Small intestine (tissue), 7 donors: ENCODE measurements at regions not wholly inside any gene's neighbourhood (a gene's known extent, or its start where the extent isn't known, plus 50 kb on each side); places are given as distances from the start of the nearest gene placed in this dataset.

Source experiments
- DNase-seq, 2 donors: peaks; one replicate each; pipeline versions ENCODE4 v3.0.0 to v3.0.0-alpha.2; 2013
- FAIRE-seq: peaks from 2 replicates; lab custom pipeline; 2012; peaks lifted over from hg19 to GRCh38; lab: Jason Lieb, UNC
- H3K27ac ChIP-seq, 3 donors: one replicate each; pipeline ENCODE4 v1.5.1; 2013; ENCODE audit warnings: low read length in 2 of 3, mild to moderate bottlenecking in 2 of 3, control low read depth in 1 of 3, inconsistent platforms in 1 of 3, low read depth in 1 of 3, moderate library complexity in 1 of 3
- H3K27me3 ChIP-seq, 3 donors: one replicate each; pipeline ENCODE4 v1.6.1; 2013; ENCODE audit warnings: low read length in 3 of 3, inconsistent platforms in 1 of 3; ENCODE audit not compliant: control insufficient read depth in 3 of 3, insufficient read depth in 3 of 3
- H3K36me3 ChIP-seq, 3 donors: one replicate each; pipeline ENCODE4 v1.6.1; 2013; ENCODE audit warnings: low read length in 3 of 3, inconsistent platforms in 1 of 3, low read depth in 1 of 3, mild to moderate bottlenecking in 1 of 3, moderate library complexity in 1 of 3; ENCODE audit not compliant: control insufficient read depth in 3 of 3, insufficient read depth in 2 of 3
- H3K4me1 ChIP-seq, 3 donors: one replicate each; pipeline ENCODE4 v1.6.1; 2013; ENCODE audit warnings: low read length in 2 of 3, inconsistent platforms in 1 of 3, low read depth in 1 of 3, mild to moderate bottlenecking in 1 of 3, moderate library complexity in 1 of 3; ENCODE audit not compliant: control insufficient read depth in 3 of 3, insufficient read depth in 2 of 3
- H3K4me3 ChIP-seq, 3 donors: one replicate each; pipeline ENCODE4 v1.5.1; 2013; ENCODE audit warnings: low read length in 3 of 3, control low read depth in 1 of 3, inconsistent platforms in 1 of 3, low read depth in 1 of 3, mild to moderate bottlenecking in 1 of 3, moderate library complexity in 1 of 3
- H3K9me3 ChIP-seq, 2 donors: one replicate each; pipeline ENCODE4 v1.6.1; 2013; ENCODE audit warnings: low read depth in 1 of 2, low read length in 1 of 2; ENCODE audit not compliant: control insufficient read depth in 2 of 2, insufficient read depth in 1 of 2
- WGBS, 3 donors: extraction: QIAGEN DNeasy Blood & Tissue Kit; methylation state at CpG; one replicate each; pipeline ENCODE4 v1.1.7; 2013; 5-methylcytosine and 5-hydroxymethylcytosine counted together
- donor health status: healthy with polysubstance abuse.
- donor health status: control.
- donor health status: control.
- donor health status: Bipolar disorder and iron deficiency.
- donor health status: healthy.

GRCh38 chr6:153941768-153942167 lies 97.3 kb upstream of the OPRM1 start:
- FAIRE-seq (no peak), DNase-seq (peak; percentile 71 to 85)
- WGBS, 3 donors, result 6 to 51% (median 21%) methylated on average over 2 of the region's 2 CpGs
- no peak overlapping the region for H3K4me3 ChIP-seq
- H3K36me3 ChIP-seq, result no peaks in the 10 kb centered on the region
- no peak overlapping the region for H3K27ac ChIP-seq
- peaks cover 0 to 18% (median 0%) of the 10 kb centered on the region in 3 donors for H3K4me1 ChIP-seq
- H3K27me3 ChIP-seq, result no peaks in the 10 kb centered on the region
- no peaks in the 10 kb centered on the region for H3K9me3 ChIP-seq

- H3K9me3 ChIP-seq, result no peaks in the 10 kb centered on the region
- FAIRE-seq, result no peak
- WGBS, 3 donors, result 73 to 76% (median 75%) methylated on average over 10 of the region's 10 CpGs
Observed at GRCh38 chr6:153938876-153939275, 100.2 kb upstream of the OPRM1 start.

GRCh38 chr6:153931431-153931830 lies 107.6 kb upstream of the OPRM1 start:
- Histone ChIP-seq H3K27ac (no peak overlapping the region), H3K9me3 (no peaks in the 10 kb centered on the region), H3K4me3 (no peak overlapping the region), H3K36me3 (no peaks in the 10 kb centered on the region), H3K27me3 (no peaks in the 10 kb centered on the region), H3K4me1 (no peaks in the 10 kb centered on the region)
- FAIRE-seq, result no peak
- peak in 1 of 2 donors; percentile 2 for DNase-seq
- WGBS, 3 donors, result 66 to 81% (median 72%) methylated on average over 3 of the region's 3 CpGs

More at GRCh38 chr6:153938876-153939275, 100.2 kb upstream of the OPRM1 start:
- no peaks in the 10 kb centered on the region for H3K36me3 ChIP-seq
- H3K4me3 ChIP-seq, result no peak overlapping the region
- no peak for DNase-seq
- no peaks in the 10 kb centered on the region for H3K27me3 ChIP-seq
- no peak overlapping the region for H3K27ac ChIP-seq
- peaks cover 0 to 11% (median 0%) of the 10 kb centered on the region in 3 donors for H3K4me1 ChIP-seq

GRCh38 chr6:153927867-153928266 lies 111.2 kb upstream of the OPRM1 start:
- no peak for DNase-seq
- no peaks in the 10 kb centered on the region for H3K4me1 ChIP-seq
- FAIRE-seq, result no peak
- no peaks in the 10 kb centered on the region for H3K36me3 ChIP-seq
- no peaks in the 10 kb centered on the region for H3K27me3 ChIP-seq
- no peak overlapping the region for H3K27ac ChIP-seq
- no peaks in the 10 kb centered on the region for H3K9me3 ChIP-seq
- 90 to 96% (median 92%) methylated on average over 1 of the region's 1 CpG for WGBS, 3 donors
- H3K4me3 ChIP-seq, result no peak overlapping the region

- peak in 1 of 2 donors; percentile 1 for DNase-seq
- Histone ChIP-seq H3K4me1 (no peaks in the 10 kb centered on the region), H3K36me3 (no peaks in the 10 kb centered on the region), H3K27ac (no peak overlapping the region), H3K9me3 (peaks cover 0 to 6% of the 10 kb centered on the region in 2 donors), H3K27me3 (no peaks in the 10 kb centered on the region), H3K4me3 (no peak overlapping the region)
- WGBS, 3 donors, result 37 to 61% (median 42%) methylated on average over 8 of the region's 8 CpGs
- FAIRE-seq, result no peak
Observed at GRCh38 chr6:153898360-153899059, 140.5 kb upstream of the OPRM1 start.

- H3K27me3 ChIP-seq, result no peaks in the 10 kb centered on the region
- H3K9me3 ChIP-seq, result peaks cover 0 to 6% of the 10 kb centered on the region in 2 donors
- FAIRE-seq (no peak), DNase-seq (peak in 1 of 2 donors; percentile 49)
- H3K4me1 ChIP-seq, result peaks cover 0 to 5% (median 0%) of the 10 kb centered on the region in 3 donors
- peak overlapping the region in 1 of 3 donors; percentile 25 for H3K27ac ChIP-seq
- H3K36me3 ChIP-seq, result no peaks in the 10 kb centered on the region
- no peak overlapping the region for H3K4me3 ChIP-seq
Observed at GRCh38 chr6:153882411-153882810, 156.6 kb upstream of the OPRM1 start.

- Histone ChIP-seq H3K27me3 (no peaks in the 10 kb centered on the region), H3K36me3 (no peaks in the 10 kb centered on the region), H3K4me1 (no peaks in the 10 kb centered on the region), H3K27ac (no peak overlapping the region), H3K4me3 (no peak overlapping the region), H3K9me3 (peaks cover 0 to 11% of the 10 kb centered on the region in 2 donors)
- no peak for FAIRE-seq
- no peak for DNase-seq
- WGBS, 3 donors, result 78 to 85% (median 78%) methylated on average over 3 of the region's 3 CpGs
Observed at GRCh38 chr6:153873541-153873940, 165.5 kb upstream of the OPRM1 start.

GRCh38 chr6:153872946-153873345 lies 166.1 kb upstream of the OPRM1 start:
- Histone ChIP-seq H3K4me3 (no peak overlapping the region), H3K9me3 (peaks cover 0 to 6% of the 10 kb centered on the region in 2 donors), H3K4me1 (no peaks in the 10 kb centered on the region), H3K36me3 (no peaks in the 10 kb centered on the region), H3K27me3 (no peaks in the 10 kb centered on the region), H3K27ac (no peak overlapping the region)
- WGBS, 3 donors, result 72 to 88% (median 87%) methylated on average over 2 of the region's 2 CpGs
- no peak for FAIRE-seq
- DNase-seq, result no peak

GRCh38 chr6:153862927-153863326 lies 176.1 kb upstream of the OPRM1 start:
- 59 to 82% (median 71%) methylated on average over 1 of the region's 1 CpG for WGBS, 3 donors
- H3K4me1 ChIP-seq, result no peaks in the 10 kb centered on the region
- FAIRE-seq, result no peak
- H3K4me3 ChIP-seq, result no peak overlapping the region
- H3K9me3 ChIP-seq, result no peaks in the 10 kb centered on the region
- no peaks in the 10 kb centered on the region for H3K36me3 ChIP-seq
- H3K27me3 ChIP-seq, result no peaks in the 10 kb centered on the region
- no peak overlapping the region for H3K27ac ChIP-seq
- no peak for DNase-seq
